ENCODE measurements at regions not wholly inside any gene's neighbourhood (a gene's known extent, or its start where the extent isn't known, plus 50 kb on each side); places are given as distances from the start of the nearest gene placed in this dataset.

GRCh38 chr10:61089251-61089650, 145.3 kb upstream of the RHOBTB1 start:
- TF ChIP-seq EZH2phosphoT487 (IDR thresholded peaks at IDR 0.05; ENCODE audit: borderline replicate concordance, low read length) (no peak), CTCF (conservative IDR thresholded peaks at IDR 0.05; ENCODE audit: low read depth, low read length) (no peak)
